HCT116 (cell line): ENCODE measurements at regions not wholly inside any gene's neighbourhood (a gene's known extent, or its start where the extent isn't known, plus 50 kb on each side); places are given as distances from the start of the nearest gene placed in this dataset.

Source experiments
- EGR1 ChIP-seq: IDR thresholded peaks from 2 replicates; pipeline ENCODE4 v1.6.1; 2012; ENCODE audit warnings: low read depth
- EZH2 ChIP-seq: fragments of 200-600 bp; sonication (generic); IDR thresholded peaks from 2 replicates; pipeline ENCODE4 v1.6.1; 2017; ENCODE audit warnings: antibody characterized with exemption, mixed run types
- JUND ChIP-seq: IDR thresholded peaks from 2 replicates; pipeline ENCODE4 v1.6.1; 2012
- POLR2AphosphoS5 ChIP-seq: IDR thresholded peaks from 2 replicates; pipeline ENCODE4 v1.6.1; 2011; ENCODE audit warnings: mild to moderate bottlenecking, low read depth, low read length, moderate library complexity
- REST ChIP-seq: IDR thresholded peaks from 2 replicates; pipeline ENCODE4 v1.6.1; 2012; ENCODE audit warnings: low read depth
- TCF7L2 ChIP-seq: IDR thresholded peaks from 2 replicates; pipeline ENCODE4 v1.7.0; 2011; ENCODE audit warnings: borderline replicate concordance, inconsistent platforms; ENCODE audit not compliant: insufficient read depth, insufficient read length; ENCODE audit errors: extremely low read depth
- YY1 ChIP-seq: IDR thresholded peaks from 2 replicates; pipeline ENCODE4 v1.6.1; 2011; ENCODE audit warnings: low read length, low read depth, moderate library complexity, mild to moderate bottlenecking; ENCODE audit not compliant: insufficient replicate concordance; ENCODE audit errors: extremely low read depth
- ZNF274 ChIP-seq: fragments of 200-500 bp; sonication (Bioruptor generic); IDR thresholded peaks from 2 replicates; pipeline ENCODE4 v1.6.1; 2014; ENCODE audit warnings: mild to moderate bottlenecking, low read depth, low read length, inconsistent platforms
- TF ChIP-seq, protein P1 (sequence below), 3 experiments: fragments of 200-600 bp in 1 of 3; sonication (generic) in 1 of 3; IDR thresholded peaks in 2 of 3; conservative IDR thresholded peaks in 1 of 3; 2 replicates each; pipeline ENCODE4 v1.5.1; 2012 to 2017; ENCODE audit warnings: low read depth in 2 of 3, low read length in 2 of 3, antibody characterized with exemption in 1 of 3, borderline replicate concordance in 1 of 3, control low read depth in 1 of 3, mild to moderate bottlenecking in 1 of 3, mixed read lengths in 1 of 3, mixed run types in 1 of 3, moderate library complexity in 1 of 3; ENCODE audit not compliant: insufficient read depth in 1 of 3

- no peak for TF ChIP-seq TCF7L2
- TF ChIP-seq, protein P1, sequence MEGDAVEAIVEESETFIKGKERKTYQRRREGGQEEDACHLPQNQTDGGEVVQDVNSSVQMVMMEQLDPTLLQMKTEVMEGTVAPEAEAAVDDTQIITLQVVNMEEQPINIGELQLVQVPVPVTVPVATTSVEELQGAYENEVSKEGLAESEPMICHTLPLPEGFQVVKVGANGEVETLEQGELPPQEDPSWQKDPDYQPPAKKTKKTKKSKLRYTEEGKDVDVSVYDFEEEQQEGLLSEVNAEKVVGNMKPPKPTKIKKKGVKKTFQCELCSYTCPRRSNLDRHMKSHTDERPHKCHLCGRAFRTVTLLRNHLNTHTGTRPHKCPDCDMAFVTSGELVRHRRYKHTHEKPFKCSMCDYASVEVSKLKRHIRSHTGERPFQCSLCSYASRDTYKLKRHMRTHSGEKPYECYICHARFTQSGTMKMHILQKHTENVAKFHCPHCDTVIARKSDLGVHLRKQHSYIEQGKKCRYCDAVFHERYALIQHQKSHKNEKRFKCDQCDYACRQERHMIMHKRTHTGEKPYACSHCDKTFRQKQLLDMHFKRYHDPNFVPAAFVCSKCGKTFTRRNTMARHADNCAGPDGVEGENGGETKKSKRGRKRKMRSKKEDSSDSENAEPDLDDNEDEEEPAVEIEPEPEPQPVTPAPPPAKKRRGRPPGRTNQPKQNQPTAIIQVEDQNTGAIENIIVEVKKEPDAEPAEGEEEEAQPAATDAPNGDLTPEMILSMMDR (IDR thresholded peaks at IDR 0.05 in 2 of 3, conservative IDR thresholded peaks at IDR 0.05 in 1 of 3; ENCODE audit: borderline replicate concordance in 1 of 3, insufficient read depth in 1 of 3, low read depth in 2 of 3, low read length in 2 of 3): no peak
- TF ChIP-seq JUND: no peak
- TF ChIP-seq POLR2AphosphoS5: no peak
- no peak for TF ChIP-seq EZH2
- no peak for TF ChIP-seq YY1
- TF ChIP-seq ZNF274: no peak
- no peak for TF ChIP-seq REST
- no peak for TF ChIP-seq EGR1
These were observed 610.3 kb upstream of the USP24 start for GRCh38 chr1:55825461-55825860.
